ENCODE measurements at regions not wholly inside any gene's neighbourhood (a gene's known extent, or its start where the extent isn't known, plus 50 kb on each side); places are given as distances from the start of the nearest gene placed in this dataset.

- TF ChIP-seq CREB1 (CRISPR knock-in tag; IDR thresholded peaks at IDR 0.05; ENCODE audit: low read depth) (no peak), ETS1 (IDR thresholded peaks at IDR 0.05) (no peak), ZNF114 (CRISPR knock-in tag; IDR thresholded peaks at IDR 0.05) (no peak), POLR2AphosphoS5 (IDR thresholded peaks at IDR 0.05; ENCODE audit: low read depth) (no peak), EZH2phosphoT487 (IDR thresholded peaks at IDR 0.05; ENCODE audit: unreplicated experiment) (no peak), EZH2 (IDR thresholded peaks at IDR 0.05; ENCODE audit: low read depth, unreplicated experiment) (no peak), CTCF (conservative IDR thresholded peaks at IDR 0.05; ENCODE audit: low read depth in 2 of 2) (no peak)
These were observed 271.4 kb upstream of the SMIM21 start (continued) for GRCh38 chr18:75698861-75699260.

GRCh38 chr18:75697493-75697892 lies 270.0 kb upstream of the SMIM21 start:
- no peak overlapping the region for H3K4me3 Mint-ChIP-seq
- Histone ChIP-seq H3F3A (replicated peaks; ENCODE audit: low read depth) (no peaks in the 10 kb centered on the region), H3K4me1 (ENCODE audit: insufficient read depth) (no peaks in the 10 kb centered on the region), H3K36me3 (ENCODE audit: insufficient read depth) (no peaks in the 10 kb centered on the region), H3K4me2 (no peak overlapping the region), H3K27me3 (ENCODE audit: insufficient read depth) (no peaks in the 10 kb centered on the region), H2AFZ (no peak overlapping the region), H3K27ac (ENCODE audit: low read depth) (no peak overlapping the region), H3K4me3 (no peak overlapping the region), H4K20me1 (replicated peaks; ENCODE audit: insufficient read depth) (no peaks in the 10 kb centered on the region), H3K9me2 (ENCODE audit: insufficient read depth) (0 out of 2 replicates have a peak, but pooled peaks cover 2% of the 10 kb centered on the region), H3K79me2 (replicated peaks; ENCODE audit: insufficient read depth) (no peaks in the 10 kb centered on the region)
- no peak for DNase-seq (ENCODE audit: low spot score)
- H3K36me3 Mint-ChIP-seq (ENCODE audit: low read depth) = peaks cover 13% of the 10 kb centered on the region
- peaks cover 15% of the 10 kb centered on the region for H3K9me3 Mint-ChIP-seq
- peaks cover 7% of the 10 kb centered on the region; the same call in 2 of the 3 replicates for H3K4me1 Mint-ChIP-seq
- ATAC-seq = no peak
- H3K27me3 Mint-ChIP-seq (ENCODE audit: insufficient read depth, low read depth, poor library complexity) = no peaks in the 10 kb centered on the region
- TF ChIP-seq CTCF (conservative IDR thresholded peaks at IDR 0.05; ENCODE audit: low read depth in 2 of 2) (no peak), ETS1 (IDR thresholded peaks at IDR 0.05) (no peak), ZNF462 (CRISPR knock-in tag; IDR thresholded peaks at IDR 0.05) (no peak), STAT1 (IDR thresholded peaks at IDR 0.05; ENCODE audit: unreplicated experiment) (no peak)
- no peak overlapping the region for H3K27ac Mint-ChIP-seq

Measured in GM23338 (cell line).